ENCODE measurements at regions not wholly inside any gene's neighbourhood (a gene's known extent, or its start where the extent isn't known, plus 50 kb on each side); places are given as distances from the start of the nearest gene placed in this dataset.
"Not testable (repeated sequence)": the region's sequence is repeated elsewhere in the genome, so short reads cannot be mapped to it uniquely, and the experiment has no call there.

DNA sequence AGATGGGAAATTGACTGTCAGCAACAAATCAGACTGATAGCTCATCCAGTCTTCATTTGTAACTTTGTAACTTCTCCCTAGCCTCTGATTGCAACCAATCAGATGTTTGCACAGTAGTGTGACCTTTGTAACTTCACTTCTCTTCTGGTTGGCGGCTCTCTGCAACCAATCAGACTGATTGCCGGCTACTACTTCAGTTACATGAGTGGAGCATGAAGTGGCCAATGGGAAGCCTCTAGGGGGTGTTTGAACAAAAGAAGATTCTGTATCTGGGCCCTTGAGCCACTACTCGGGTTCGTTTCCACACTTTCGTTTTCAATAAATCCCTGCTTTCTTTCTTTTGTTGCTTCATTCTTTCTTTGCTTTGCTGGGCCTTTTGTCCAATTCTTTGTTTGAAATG, 1285.8 kb downstream of the TECRL start:
- Histone ChIP-seq H3K4me1 (ENCODE audit: control insufficient read depth in 1 of 2, insufficient read depth in 2 of 2, low read length in 2 of 2) (no peaks in the 10 kb centered on the region), H3K36me3 (ENCODE audit: control insufficient read depth in 1 of 2, insufficient read depth in 2 of 2, low read length in 2 of 2) (no peaks in the 10 kb centered on the region), H3K27ac (ENCODE audit: low read length) (no peak overlapping the region), H3K27me3 (ENCODE audit: low read depth, low read length) (no peaks in the 10 kb centered on the region), H3K4me3 (ENCODE audit: low read depth in 1 of 2, low read length in 2 of 2) (no peak overlapping the region), H3K9me3 (ENCODE audit: control insufficient read depth in 1 of 2, low read length in 2 of 2) (no peaks in the 10 kb centered on the region)

DNA sequence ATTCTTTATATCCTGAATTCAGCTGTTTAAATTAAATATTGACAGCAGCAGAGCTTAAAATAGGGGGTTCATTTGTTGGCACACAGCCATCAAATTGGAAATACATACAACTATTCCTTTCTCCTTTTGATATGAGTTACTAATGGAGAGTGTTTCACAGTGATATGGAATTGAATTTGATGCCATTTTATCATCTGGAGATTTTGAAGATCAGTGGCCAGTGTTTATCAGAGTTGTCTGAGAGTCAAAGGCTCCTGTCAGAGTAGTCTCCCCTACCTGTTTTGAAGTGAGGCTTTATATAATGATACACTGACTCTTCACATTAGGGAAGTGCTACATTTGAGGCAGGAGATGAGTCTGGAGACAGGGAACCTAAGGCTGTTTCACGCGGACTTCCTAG, 1286.3 kb downstream of the TECRL start:
- Histone ChIP-seq H3K27ac (ENCODE audit: low read length) (no peak overlapping the region), H3K4me1 (ENCODE audit: control insufficient read depth in 1 of 2, insufficient read depth in 2 of 2, low read length in 2 of 2) (no peaks in the 10 kb centered on the region), H3K9me3 (ENCODE audit: control insufficient read depth in 1 of 2, low read length in 2 of 2) (no peaks in the 10 kb centered on the region), H3K4me3 (ENCODE audit: low read depth in 1 of 2, low read length in 2 of 2) (no peak overlapping the region), H3K36me3 (ENCODE audit: control insufficient read depth in 1 of 2, insufficient read depth in 2 of 2, low read length in 2 of 2) (no peaks in the 10 kb centered on the region), H3K27me3 (ENCODE audit: low read depth, low read length) (no peaks in the 10 kb centered on the region)

DNA sequence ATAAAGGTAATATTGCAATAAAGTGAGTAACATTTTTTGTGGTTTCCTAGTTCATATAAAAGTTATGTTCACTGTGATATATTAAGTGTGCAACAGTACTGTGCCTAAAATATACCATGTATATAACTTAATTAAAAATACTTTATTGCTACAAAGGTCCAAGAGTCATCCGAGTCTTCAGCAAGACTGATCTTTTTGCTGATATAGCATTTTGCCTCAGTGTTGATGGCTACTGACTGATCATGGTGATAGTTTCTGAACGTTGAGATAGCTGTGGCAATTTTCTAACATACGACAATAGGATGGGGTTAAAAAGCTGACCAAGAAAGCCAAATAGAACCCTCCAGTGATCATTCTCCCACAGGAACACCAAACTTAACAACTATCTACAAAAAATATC, 1302.7 kb downstream of the TECRL start:
- H3K9me3 ChIP-seq (ENCODE audit: control insufficient read depth in 1 of 2, low read length in 2 of 2): peaks cover 0 to 2% of the 10 kb centered on the region in 2 donors
- H3K36me3 ChIP-seq (ENCODE audit: control insufficient read depth in 1 of 2, insufficient read depth in 2 of 2, low read length in 2 of 2): no peaks in the 10 kb centered on the region
- H3K27ac ChIP-seq (ENCODE audit: low read length): no peak overlapping the region
- no peak overlapping the region for H3K4me3 ChIP-seq (ENCODE audit: low read depth in 1 of 2, low read length in 2 of 2)
- H3K4me1 ChIP-seq (ENCODE audit: control insufficient read depth in 1 of 2, insufficient read depth in 2 of 2, low read length in 2 of 2): no peaks in the 10 kb centered on the region
- no peaks in the 10 kb centered on the region for H3K27me3 ChIP-seq (ENCODE audit: low read depth, low read length)

DNA sequence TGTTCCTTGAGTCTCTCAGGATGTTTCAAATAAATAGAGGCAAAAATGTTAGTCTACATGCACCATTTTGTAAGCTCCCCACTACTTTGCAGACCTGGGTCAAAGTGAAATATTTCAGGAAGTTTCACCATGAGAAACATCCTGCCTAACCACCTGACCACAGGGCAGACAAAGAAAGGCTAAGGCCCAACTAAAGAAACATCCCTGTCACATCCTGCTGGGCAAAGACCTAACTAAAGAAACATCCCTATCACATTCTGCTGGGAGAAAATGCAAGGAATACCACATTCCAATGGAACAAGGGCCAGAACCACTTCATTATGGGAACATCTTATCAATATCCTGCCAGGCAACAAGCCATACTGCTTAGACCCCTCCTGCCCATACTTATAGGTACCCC, 1303.4 kb downstream of the TECRL start:
- no peaks in the 10 kb centered on the region for H3K4me1 ChIP-seq (ENCODE audit: control insufficient read depth in 1 of 2, insufficient read depth in 2 of 2, low read length in 2 of 2)
- H3K4me3 ChIP-seq (ENCODE audit: low read depth in 1 of 2, low read length in 2 of 2): no peak overlapping the region
- no peaks in the 10 kb centered on the region for H3K36me3 ChIP-seq (ENCODE audit: control insufficient read depth in 1 of 2, insufficient read depth in 2 of 2, low read length in 2 of 2)
- peaks cover 0 to 2% of the 10 kb centered on the region in 2 donors for H3K9me3 ChIP-seq (ENCODE audit: control insufficient read depth in 1 of 2, low read length in 2 of 2)
- no peaks in the 10 kb centered on the region for H3K27me3 ChIP-seq (ENCODE audit: low read depth, low read length)
- H3K27ac ChIP-seq (ENCODE audit: low read length): no peak overlapping the region

DNA sequence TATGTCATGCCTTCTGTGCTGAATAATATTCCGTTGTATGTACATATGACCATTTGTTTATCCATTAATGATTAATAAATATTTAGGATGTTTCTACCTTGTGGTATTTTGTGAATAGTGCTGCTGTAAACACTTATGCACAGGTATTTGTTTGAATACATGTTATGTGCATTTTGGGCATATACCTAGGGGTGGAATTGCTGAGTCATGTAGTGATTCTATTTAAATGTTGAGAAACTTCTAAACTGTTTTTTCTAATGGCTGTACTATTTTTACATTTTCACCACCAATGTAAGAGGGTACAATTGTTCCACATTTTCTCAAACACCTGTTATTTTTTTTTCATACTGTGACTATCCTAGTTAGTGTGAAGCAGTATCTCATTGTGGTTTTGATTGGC, 1318.6 kb downstream of the TECRL start:
- Histone ChIP-seq H3K9me3 (ENCODE audit: control insufficient read depth in 1 of 2, low read length in 2 of 2) (no peaks in the 10 kb centered on the region), H3K27me3 (ENCODE audit: low read depth, low read length) (no peaks in the 10 kb centered on the region), H3K36me3 (ENCODE audit: control insufficient read depth in 1 of 2, insufficient read depth in 2 of 2, low read length in 2 of 2) (no peaks in the 10 kb centered on the region), H3K4me1 (ENCODE audit: control insufficient read depth in 1 of 2, insufficient read depth in 2 of 2, low read length in 2 of 2) (no peaks in the 10 kb centered on the region), H3K4me3 (ENCODE audit: low read depth in 1 of 2, low read length in 2 of 2) (no peak overlapping the region), H3K27ac (ENCODE audit: low read length) (no peak overlapping the region)

DNA sequence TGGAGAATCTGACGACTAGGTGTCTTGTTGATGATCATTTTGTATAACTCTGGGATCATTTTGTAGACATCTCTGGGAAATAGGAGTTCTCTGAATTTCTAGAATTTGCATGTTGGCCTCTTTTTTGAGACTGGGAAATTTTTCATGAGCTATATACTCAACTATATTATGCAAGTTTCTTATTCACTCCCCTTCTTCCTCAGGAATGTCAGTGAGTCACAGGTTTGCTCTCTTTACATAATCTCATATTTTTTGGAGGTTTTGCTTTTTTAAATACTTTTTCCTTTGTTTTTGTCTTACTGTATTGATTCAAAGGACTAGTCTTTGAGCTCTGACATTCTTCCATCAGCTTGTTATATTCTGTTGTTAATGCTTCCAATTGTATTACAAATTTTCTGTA, 1324.2 kb downstream of the TECRL start:
- Histone ChIP-seq H3K4me1 (ENCODE audit: control insufficient read depth in 1 of 2, insufficient read depth in 2 of 2, low read length in 2 of 2) (no peaks in the 10 kb centered on the region), H3K36me3 (ENCODE audit: control insufficient read depth in 1 of 2, insufficient read depth in 2 of 2, low read length in 2 of 2) (no peaks in the 10 kb centered on the region), H3K4me3 (ENCODE audit: low read depth in 1 of 2, low read length in 2 of 2) (no peak overlapping the region)

DNA sequence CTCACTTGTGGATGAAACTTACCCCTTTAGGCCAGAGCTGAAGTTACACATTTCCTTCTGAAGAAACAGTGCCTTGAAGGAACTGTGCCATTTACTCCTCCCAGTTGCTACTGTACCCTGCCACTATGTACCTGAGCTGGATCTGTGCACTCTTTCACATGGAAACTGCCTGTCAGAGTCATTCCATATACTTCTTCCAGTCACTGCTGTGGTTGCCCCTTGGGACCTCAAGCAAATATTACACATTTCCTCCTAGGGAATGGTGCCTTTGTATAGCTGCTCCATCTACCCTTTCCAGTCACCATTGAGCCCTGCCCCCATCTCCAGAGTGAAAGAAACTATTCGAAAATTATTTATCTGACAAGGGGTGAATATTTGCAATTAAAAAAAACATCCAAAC, 1328.3 kb downstream of the TECRL start:
- no peaks in the 10 kb centered on the region for H3K27me3 ChIP-seq (ENCODE audit: low read depth, low read length)
- no peaks in the 10 kb centered on the region for H3K4me1 ChIP-seq (ENCODE audit: control insufficient read depth in 1 of 2, insufficient read depth in 2 of 2, low read length in 2 of 2)
- peaks cover 0 to 16% of the 10 kb centered on the region in 2 donors for H3K9me3 ChIP-seq (ENCODE audit: control insufficient read depth in 1 of 2, low read length in 2 of 2)
- H3K27ac ChIP-seq (ENCODE audit: low read length): no peak overlapping the region
- H3K4me3 ChIP-seq (ENCODE audit: low read depth in 1 of 2, low read length in 2 of 2): no peak overlapping the region
- no peaks in the 10 kb centered on the region for H3K36me3 ChIP-seq (ENCODE audit: control insufficient read depth in 1 of 2, insufficient read depth in 2 of 2, low read length in 2 of 2)

More for the DNA sequence above, 1324.2 kb downstream of the TECRL start:
- H3K9me3 ChIP-seq (ENCODE audit: control insufficient read depth in 1 of 2, low read length in 2 of 2): peaks cover 0 to 9% of the 10 kb centered on the region in 2 donors
- no peak overlapping the region for H3K27ac ChIP-seq (ENCODE audit: low read length)
- no peaks in the 10 kb centered on the region for H3K27me3 ChIP-seq (ENCODE audit: low read depth, low read length)

DNA sequence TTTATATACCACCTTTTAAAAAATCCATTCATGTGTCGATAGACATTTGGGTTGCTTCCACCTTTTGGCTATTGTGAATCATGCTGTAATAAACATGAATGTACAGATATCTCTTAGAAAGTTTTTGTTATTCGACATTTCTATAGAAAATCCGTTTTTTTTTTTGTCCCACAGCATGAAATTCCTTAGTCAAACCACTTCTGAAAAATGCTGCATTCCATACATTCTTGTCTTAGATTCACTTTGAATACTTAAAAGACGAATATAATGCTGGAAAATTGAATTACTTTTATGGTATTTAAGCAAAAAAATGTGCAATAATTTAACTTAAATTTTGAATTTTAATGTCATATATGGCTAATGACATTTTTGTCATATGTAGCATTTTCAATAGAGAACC, 1345.5 kb downstream of the TECRL start:
- no peak overlapping the region for H3K4me3 ChIP-seq (ENCODE audit: low read depth in 1 of 2, low read length in 2 of 2)
- H3K27ac ChIP-seq (ENCODE audit: low read length): no peak overlapping the region
- H3K27me3 ChIP-seq (ENCODE audit: low read depth, low read length): no peaks in the 10 kb centered on the region
- H3K36me3 ChIP-seq (ENCODE audit: control insufficient read depth in 1 of 2, insufficient read depth in 2 of 2, low read length in 2 of 2): no peaks in the 10 kb centered on the region
- peaks cover 0 to 3% of the 10 kb centered on the region in 2 donors for H3K9me3 ChIP-seq (ENCODE audit: control insufficient read depth in 1 of 2, low read length in 2 of 2)
- no peaks in the 10 kb centered on the region for H3K4me1 ChIP-seq (ENCODE audit: control insufficient read depth in 1 of 2, insufficient read depth in 2 of 2, low read length in 2 of 2)

DNA sequence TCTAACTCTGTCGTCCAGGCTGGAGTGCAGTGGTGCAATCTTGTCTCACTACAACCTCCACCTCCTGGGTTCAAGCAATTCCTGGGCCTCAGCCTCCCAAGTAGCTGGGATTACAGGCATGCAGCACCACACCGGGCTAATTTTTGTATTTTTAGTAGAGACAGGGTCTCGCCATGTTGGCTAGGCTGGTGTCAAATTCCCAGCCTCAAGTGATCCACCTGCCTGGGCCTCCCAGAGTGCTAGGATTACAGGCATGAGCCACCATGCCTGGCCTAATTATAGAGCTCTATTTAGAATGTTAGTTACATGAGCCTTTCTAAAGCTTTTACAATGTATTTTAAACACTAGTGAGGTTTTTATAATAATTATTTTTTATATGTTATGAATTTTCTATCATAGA, 1346.4 kb downstream of the TECRL start:
- not testable (repeated sequence) for H3K27ac ChIP-seq (ENCODE audit: low read length); H3K9me3 ChIP-seq (ENCODE audit: control insufficient read depth in 1 of 2, low read length in 2 of 2); H3K27me3 ChIP-seq (ENCODE audit: low read depth, low read length); H3K4me3 ChIP-seq (ENCODE audit: low read depth in 1 of 2, low read length in 2 of 2); H3K36me3 ChIP-seq (ENCODE audit: control insufficient read depth in 1 of 2, insufficient read depth in 2 of 2, low read length in 2 of 2); H3K4me1 ChIP-seq (ENCODE audit: control insufficient read depth in 1 of 2, insufficient read depth in 2 of 2, low read length in 2 of 2)

DNA sequence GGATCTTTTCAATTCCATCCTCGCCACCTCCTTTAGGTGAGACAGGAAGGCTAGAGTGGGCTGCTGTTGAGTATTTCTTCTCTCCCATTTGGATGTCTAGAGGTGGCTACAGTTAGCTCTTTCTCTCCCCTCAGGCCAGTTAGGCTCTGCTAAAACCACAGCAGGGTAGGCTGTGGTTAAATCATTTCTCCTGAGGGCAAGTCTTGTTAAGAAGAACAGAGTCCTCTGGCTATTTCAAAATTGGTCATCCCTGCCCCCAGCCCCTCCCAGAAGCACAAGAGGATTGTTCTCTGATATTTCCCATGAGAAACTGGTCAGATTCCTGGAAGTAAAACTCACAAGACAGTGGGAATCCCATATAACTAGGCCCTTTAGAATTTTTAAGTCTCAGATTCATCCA, 1359.5 kb downstream of the TECRL start:
- Histone ChIP-seq H3K4me3 (ENCODE audit: low read depth in 1 of 2, low read length in 2 of 2) (no peak overlapping the region), H3K27ac (ENCODE audit: low read length) (no peak overlapping the region), H3K4me1 (ENCODE audit: control insufficient read depth in 1 of 2, insufficient read depth in 2 of 2, low read length in 2 of 2) (no peaks in the 10 kb centered on the region)

DNA sequence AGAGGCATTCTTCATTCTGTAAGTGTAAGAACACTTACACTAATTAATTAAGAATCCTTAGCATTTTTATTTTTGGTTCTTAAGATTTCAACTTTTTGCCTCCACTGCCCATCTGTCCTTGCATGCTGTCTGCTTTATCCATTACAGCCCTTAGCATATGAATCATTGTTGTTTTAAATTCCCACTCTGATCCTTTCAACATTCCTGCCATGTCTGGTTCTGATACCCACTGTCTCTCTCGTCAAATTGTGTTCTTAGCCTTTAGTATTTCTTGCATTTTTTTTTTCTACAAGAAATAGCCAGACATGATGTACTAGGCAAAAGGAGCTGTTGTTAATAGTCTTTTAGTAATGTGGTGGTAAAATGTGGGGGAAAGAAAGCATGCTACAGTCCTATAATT, 1360.0 kb downstream of the TECRL start:
- Histone ChIP-seq H3K27me3 (ENCODE audit: low read depth, low read length) (no peaks in the 10 kb centered on the region), H3K4me1 (ENCODE audit: control insufficient read depth in 1 of 2, insufficient read depth in 2 of 2, low read length in 2 of 2) (no peaks in the 10 kb centered on the region), H3K4me3 (ENCODE audit: low read depth in 1 of 2, low read length in 2 of 2) (no peak overlapping the region), H3K9me3 (ENCODE audit: control insufficient read depth in 1 of 2, low read length in 2 of 2) (no peaks in the 10 kb centered on the region), H3K36me3 (ENCODE audit: control insufficient read depth in 1 of 2, insufficient read depth in 2 of 2, low read length in 2 of 2) (no peaks in the 10 kb centered on the region), H3K27ac (ENCODE audit: low read length) (no peak overlapping the region)

More for the DNA sequence above, 1359.5 kb downstream of the TECRL start:
- Histone ChIP-seq H3K9me3 (ENCODE audit: control insufficient read depth in 1 of 2, low read length in 2 of 2) (no peaks in the 10 kb centered on the region), H3K36me3 (ENCODE audit: control insufficient read depth in 1 of 2, insufficient read depth in 2 of 2, low read length in 2 of 2) (no peaks in the 10 kb centered on the region), H3K27me3 (ENCODE audit: low read depth, low read length) (no peaks in the 10 kb centered on the region)

DNA sequence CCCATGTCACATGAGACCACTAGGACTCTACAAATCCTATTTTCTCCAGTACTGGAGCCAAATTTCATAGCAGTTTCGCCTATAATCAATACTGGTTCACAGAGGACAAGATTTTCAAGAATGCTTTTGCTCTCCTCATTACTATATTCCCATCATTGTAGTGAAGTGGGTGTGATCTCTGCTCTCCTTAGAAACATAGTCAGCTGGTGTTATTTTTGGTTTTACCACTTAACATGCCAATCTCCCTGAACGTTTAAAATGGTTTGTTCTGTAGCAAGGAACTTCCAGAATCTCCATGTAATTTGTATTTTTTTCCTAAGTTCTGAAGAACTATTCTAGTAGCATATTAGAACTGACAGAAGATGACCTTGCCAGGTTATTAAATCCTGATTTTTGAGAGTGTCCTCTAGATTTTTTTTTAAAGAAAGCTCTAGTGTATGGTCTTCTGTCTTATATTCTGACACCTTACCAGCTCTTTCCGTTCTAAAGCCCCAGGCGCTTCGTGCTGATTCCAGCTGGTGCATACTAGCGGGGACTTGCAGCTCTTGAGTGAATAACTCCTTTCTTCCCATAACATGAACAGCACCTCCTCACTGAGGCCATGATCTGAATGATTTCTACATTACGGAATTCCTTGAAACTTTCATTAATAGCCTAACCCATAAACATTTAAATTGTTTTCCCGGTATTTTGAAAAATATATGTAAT, 1372.9 kb downstream of the TECRL start:
- Histone ChIP-seq H3K27me3 (ENCODE audit: low read depth, low read length) (no peaks in the 10 kb centered on the region), H3K27ac (ENCODE audit: low read length) (no peak overlapping the region), H3K36me3 (ENCODE audit: control insufficient read depth in 1 of 2, insufficient read depth in 2 of 2, low read length in 2 of 2) (no peaks in the 10 kb centered on the region), H3K9me3 (ENCODE audit: control insufficient read depth in 1 of 2, low read length in 2 of 2) (no peaks in the 10 kb centered on the region), H3K4me1 (ENCODE audit: control insufficient read depth in 1 of 2, insufficient read depth in 2 of 2, low read length in 2 of 2) (no peaks in the 10 kb centered on the region), H3K4me3 (ENCODE audit: low read depth in 1 of 2, low read length in 2 of 2) (no peak overlapping the region)

All from muscle layer of duodenum (tissue), 2 donors.